CD14-positive monocyte (primary cell): ENCODE measurements at regions not wholly inside any gene's neighbourhood (a gene's known extent, or its start where the extent isn't known, plus 50 kb on each side); places are given as distances from the start of the nearest gene placed in this dataset.

Source experiments
- DNase-seq, 3 donors: peaks; one replicate each; pipeline ENCODE4 v3.0.0-alpha.2; 2011 to 2022
- H2AFZ ChIP-seq: 2 replicates; pipeline ENCODE4 v1.6.0; 2012; ENCODE audit warnings: mild to moderate bottlenecking, low read depth, low read length, inconsistent platforms; ENCODE audit not compliant: insufficient read depth, poor library complexity, severe bottlenecking
- H3K27ac ChIP-seq, 2 donors: 1 replicate in 1 of 2; 2 replicates in 1 of 2; pipeline ENCODE4 v1.5.1; 2012 to 2013; ENCODE audit warnings: low read length in 2 of 2, control low read depth in 1 of 2, inconsistent platforms in 1 of 2, low read depth in 1 of 2, mild to moderate bottlenecking in 1 of 2
- H3K27me3 ChIP-seq, 2 donors: one replicate each; pipeline versions ENCODE4 v1.6.0 to v1.6.1; 2011 to 2013; ENCODE audit warnings: low read length in 2 of 2; ENCODE audit not compliant: control insufficient read depth in 2 of 2, insufficient read depth in 2 of 2
- H3K36me3 ChIP-seq, 2 donors: replicated peaks in 1 of 2; 1 replicate in 1 of 2; 2 replicates in 1 of 2; pipeline versions ENCODE4 v1.5.1 to v1.6.1; 2012 to 2013; ENCODE audit warnings: low read length in 2 of 2, control low read depth in 1 of 2, inconsistent platforms in 1 of 2, mild to moderate bottlenecking in 1 of 2; ENCODE audit not compliant: insufficient read depth in 2 of 2, control insufficient read depth in 1 of 2
- H3K4me1 ChIP-seq, 2 donors: 1 replicate in 1 of 2; 2 replicates in 1 of 2; pipeline versions ENCODE4 v1.5.1 to v1.6.1; 2012 to 2013; ENCODE audit warnings: low read length in 2 of 2, control low read depth in 1 of 2, inconsistent platforms in 1 of 2, mild to moderate bottlenecking in 1 of 2, moderate library complexity in 1 of 2; ENCODE audit not compliant: insufficient read depth in 2 of 2, control insufficient read depth in 1 of 2
- H3K4me2 ChIP-seq: replicated peaks from 2 replicates; pipeline ENCODE3; 2012; ENCODE audit warnings: low read length, moderate library complexity, mild to moderate bottlenecking; ENCODE audit not compliant: poor library complexity, severe bottlenecking; ENCODE audit errors: extremely low read depth
- H3K4me3 ChIP-seq, 3 experiments: fragments of 200-600 bp in 1 of 3; sonication (generic) in 1 of 3; replicated peaks in 1 of 3; 1 replicate in 2 of 3; 2 replicates in 1 of 3; pipeline ENCODE4 v1.5.1; 2011 to 2013; ENCODE audit warnings: low read length in 3 of 3, mild to moderate bottlenecking in 3 of 3, control low read depth in 2 of 3, low read depth in 2 of 3, inconsistent platforms in 1 of 3, moderate library complexity in 1 of 3
- H3K79me2 ChIP-seq: 2 replicates; pipeline ENCODE4 v1.6.0; 2012; ENCODE audit warnings: mild to moderate bottlenecking, control low read depth, inconsistent platforms, low read length, moderate library complexity; ENCODE audit not compliant: insufficient read depth
- H3K9ac ChIP-seq: 2 replicates; pipeline ENCODE4 v1.6.0; 2017; ENCODE audit warnings: low read length, mild to moderate bottlenecking; ENCODE audit not compliant: insufficient read depth, poor library complexity, severe bottlenecking
- H3K9me3 ChIP-seq, 2 donors: replicated peaks in 1 of 2; 1 replicate in 1 of 2; 2 replicates in 1 of 2; pipeline versions ENCODE4 v1.5.1 to v1.6.1; 2012 to 2013; ENCODE audit warnings: low read length in 2 of 2, control low read depth in 1 of 2; ENCODE audit not compliant: control insufficient read depth in 1 of 2, insufficient read depth in 1 of 2
- H4K20me1 ChIP-seq: 2 replicates; pipeline ENCODE4 v1.6.0; 2012; ENCODE audit warnings: mild to moderate bottlenecking, low read length, control low read depth, moderate library complexity; ENCODE audit not compliant: insufficient read depth
- H3K27ac Mint-ChIP-seq, 7 donors: one replicate each; pipeline ENCODE4 v1.8.0; 2020; ENCODE audit warnings: mild to moderate bottlenecking in 7 of 7, mixed read lengths in 7 of 7, moderate library complexity in 6 of 7, inconsistent platforms in 2 of 7
- H3K27me3 Mint-ChIP-seq, 3 donors: one replicate each; pipeline ENCODE4 v1.8.0; 2021 to 2022; ENCODE audit warnings: low read depth in 3 of 3, mild to moderate bottlenecking in 3 of 3, mixed read lengths in 3 of 3, moderate library complexity in 3 of 3, inconsistent platforms in 1 of 3
- H3K36me3 Mint-ChIP-seq, 2 donors: one replicate each; pipeline ENCODE4 v1.8.0; 2020; ENCODE audit warnings: mixed read lengths in 2 of 2, inconsistent platforms in 1 of 2, mild to moderate bottlenecking in 1 of 2
- H3K4me1 Mint-ChIP-seq: one replicate; pipeline ENCODE4 v1.8.0; 2020; ENCODE audit warnings: mild to moderate bottlenecking, mixed read lengths
- H3K4me3 Mint-ChIP-seq, 2 donors: one replicate each; pipeline ENCODE4 v1.8.0; 2020; ENCODE audit warnings: mild to moderate bottlenecking in 2 of 2, mixed read lengths in 2 of 2, moderate library complexity in 1 of 2
- H3K9me3 Mint-ChIP-seq, 7 donors: one replicate each; pipeline ENCODE4 v1.8.0; 2020 to 2022; ENCODE audit warnings: mixed read lengths in 7 of 7, mild to moderate bottlenecking in 6 of 7, moderate library complexity in 6 of 7, inconsistent platforms in 2 of 7
- WGBS: methylation state at CpG from one replicate; pipeline ENCODE4 v1.1.5; 2013; ENCODE audit warnings: missing lambda C conversion rate; ENCODE audit not compliant: insufficient coverage; 5-methylcytosine and 5-hydroxymethylcytosine counted together
- intact Hi-C, 2 donors: fragments of 100-400 bp; cut with micrococcal nuclease; formaldehyde crosslinking; loops; one replicate each; pipeline versions ENCODE4 v1.15.0 to v1.15.1; 2023
- TF ChIP-seq, protein P1 (sequence below): fragments of 200-600 bp; IDR thresholded peaks from one replicate; pipeline ENCODE4 v1.8.0; 2022; ENCODE audit warnings: antibody characterized with exemption, mild to moderate bottlenecking

DNA sequence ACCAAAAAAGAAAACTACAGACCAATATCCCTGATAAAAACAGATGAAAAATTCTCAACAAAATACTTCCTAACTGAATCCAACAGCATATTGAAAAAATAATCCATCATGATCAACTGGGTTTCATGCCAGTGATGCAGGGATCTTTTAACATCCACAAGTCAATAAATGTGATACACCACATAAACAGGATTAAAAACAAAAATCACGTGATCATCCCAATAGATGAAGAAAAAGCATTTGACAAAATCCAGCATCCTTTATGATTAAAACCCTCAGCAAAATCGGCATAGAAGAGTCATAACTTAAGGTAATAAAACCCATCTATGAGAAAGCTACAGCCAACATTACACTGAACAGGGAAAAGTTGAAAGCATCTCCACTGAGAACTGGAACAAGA lies 107.5 kb downstream of the DCLK3 start:
- no peak overlapping the region for H2AFZ ChIP-seq
- Mint-ChIP-seq H3K27ac (no peak overlapping the region), H3K4me1 (no peaks in the 10 kb centered on the region), H3K36me3 (no peaks in the 10 kb centered on the region), H3K9me3 (peaks cover 0 to 14% (median 5%) of the 10 kb centered on the region in 7 donors), H3K27me3 (no peaks in the 10 kb centered on the region), H3K4me3 (no peak overlapping the region)
- no peaks in the 10 kb centered on the region for H3K9me3 ChIP-seq
- H3K4me2 ChIP-seq, result no peak overlapping the region
- no peaks in the 10 kb centered on the region for H3K4me1 ChIP-seq
- no peak overlapping the region for H3K9ac ChIP-seq
- H3K79me2 ChIP-seq, result no peaks in the 10 kb centered on the region
- no peak overlapping the region for H3K27ac ChIP-seq
- no peaks in the 10 kb centered on the region for H3K36me3 ChIP-seq
- TF ChIP-seq, protein P1, sequence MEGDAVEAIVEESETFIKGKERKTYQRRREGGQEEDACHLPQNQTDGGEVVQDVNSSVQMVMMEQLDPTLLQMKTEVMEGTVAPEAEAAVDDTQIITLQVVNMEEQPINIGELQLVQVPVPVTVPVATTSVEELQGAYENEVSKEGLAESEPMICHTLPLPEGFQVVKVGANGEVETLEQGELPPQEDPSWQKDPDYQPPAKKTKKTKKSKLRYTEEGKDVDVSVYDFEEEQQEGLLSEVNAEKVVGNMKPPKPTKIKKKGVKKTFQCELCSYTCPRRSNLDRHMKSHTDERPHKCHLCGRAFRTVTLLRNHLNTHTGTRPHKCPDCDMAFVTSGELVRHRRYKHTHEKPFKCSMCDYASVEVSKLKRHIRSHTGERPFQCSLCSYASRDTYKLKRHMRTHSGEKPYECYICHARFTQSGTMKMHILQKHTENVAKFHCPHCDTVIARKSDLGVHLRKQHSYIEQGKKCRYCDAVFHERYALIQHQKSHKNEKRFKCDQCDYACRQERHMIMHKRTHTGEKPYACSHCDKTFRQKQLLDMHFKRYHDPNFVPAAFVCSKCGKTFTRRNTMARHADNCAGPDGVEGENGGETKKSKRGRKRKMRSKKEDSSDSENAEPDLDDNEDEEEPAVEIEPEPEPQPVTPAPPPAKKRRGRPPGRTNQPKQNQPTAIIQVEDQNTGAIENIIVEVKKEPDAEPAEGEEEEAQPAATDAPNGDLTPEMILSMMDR, result no peak
- no peak overlapping the region for H3K4me3 ChIP-seq
- intact Hi-C loops, result no loop called here
- WGBS, result 83% methylated on average over 2 of the region's 2 CpGs
- H3K27me3 ChIP-seq, result no peaks in the 10 kb centered on the region
- DNase-seq, result no peak
- H4K20me1 ChIP-seq, result no peaks in the 10 kb centered on the region

DNA sequence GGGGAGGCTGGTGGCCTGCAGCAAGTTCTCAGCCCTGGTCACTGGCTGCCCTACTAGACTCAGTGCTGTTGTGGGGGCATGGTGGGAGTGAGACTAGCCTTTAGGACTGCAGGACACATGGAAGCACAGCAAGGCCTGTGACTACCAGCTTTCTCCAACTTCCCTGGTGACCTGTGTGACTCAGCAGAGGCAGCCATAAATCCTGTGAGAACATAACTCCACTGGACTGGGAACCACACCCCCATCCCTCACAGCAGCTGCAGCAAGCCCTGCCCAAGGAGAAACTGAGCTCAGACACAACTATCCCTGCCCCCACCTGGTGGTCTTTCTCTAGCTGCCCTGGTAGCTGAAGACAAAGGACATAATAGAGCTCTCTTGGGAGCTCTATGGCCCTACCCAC lies 111.3 kb downstream of the DCLK3 start:
- Histone ChIP-seq H3K4me1 (no peaks in the 10 kb centered on the region), H3K9me3 (no peaks in the 10 kb centered on the region), H3K27ac (no peak overlapping the region), H3K27me3 (no peaks in the 10 kb centered on the region), H3K4me2 (no peak overlapping the region), H3K9ac (no peak overlapping the region), H3K79me2 (no peaks in the 10 kb centered on the region), H3K36me3 (no peaks in the 10 kb centered on the region), H2AFZ (no peak overlapping the region), H3K4me3 (no peak overlapping the region), H4K20me1 (no peaks in the 10 kb centered on the region)
- Mint-ChIP-seq H3K9me3 (peaks cover 0 to 17% (median 7%) of the 10 kb centered on the region in 7 donors), H3K27me3 (peaks cover 1 to 3% (median 3%) of the 10 kb centered on the region in 3 donors), H3K4me3 (no peak overlapping the region), H3K36me3 (no peaks in the 10 kb centered on the region), H3K27ac (no peak overlapping the region), H3K4me1 (no peaks in the 10 kb centered on the region)
- DNase-seq, result no peak
- intact Hi-C loops, result no loop called here
- TF ChIP-seq, protein P1, result no peak
